Activated T-helper 2 cell treated with anti-CD3 and anti-CD28 coated beads, Interferon-gamma antibody, Interleukin-2, Interleukin-4, amounts not matched to agents 10 μg/mL and 5 μg/mL and 100 μg/mL, durations not matched to agents 14 hours and 24 hours and 36 hours (primary cell): ENCODE measurements at regions not wholly inside any gene's neighbourhood (a gene's known extent, or its start where the extent isn't known, plus 50 kb on each side); places are given as distances from the start of the nearest gene placed in this dataset.

Experiments
- DNase-seq: peaks from one replicate; pipeline ENCODE4 v3.0.0; 2021; ENCODE audit warnings: low spot score
- H3K27ac Mint-ChIP-seq: one replicate; pipeline ENCODE4 v1.8.0; 2021; ENCODE audit warnings: mixed read lengths
- H3K27me3 Mint-ChIP-seq: one replicate; pipeline ENCODE4 v1.8.0; 2021; ENCODE audit warnings: low read depth, mixed read lengths
- H3K36me3 Mint-ChIP-seq: one replicate; pipeline ENCODE4 v1.8.0; 2021; ENCODE audit warnings: low read depth, mixed read lengths
- H3K4me1 Mint-ChIP-seq: one replicate; pipeline ENCODE4 v1.8.0; 2021; ENCODE audit warnings: low read depth, mixed read lengths
- H3K4me3 Mint-ChIP-seq: one replicate; pipeline ENCODE4 v1.8.0; 2021; ENCODE audit warnings: low read depth, mild to moderate bottlenecking, moderate library complexity, mixed read lengths
- H3K9me3 Mint-ChIP-seq: one replicate; pipeline ENCODE4 v1.8.0; 2021; ENCODE audit warnings: mixed read lengths
- intact Hi-C: fragments of 100-400 bp; cut with micrococcal nuclease; formaldehyde crosslinking; loops from one replicate; pipeline ENCODE4 v1.15.1; 2023

DNA sequence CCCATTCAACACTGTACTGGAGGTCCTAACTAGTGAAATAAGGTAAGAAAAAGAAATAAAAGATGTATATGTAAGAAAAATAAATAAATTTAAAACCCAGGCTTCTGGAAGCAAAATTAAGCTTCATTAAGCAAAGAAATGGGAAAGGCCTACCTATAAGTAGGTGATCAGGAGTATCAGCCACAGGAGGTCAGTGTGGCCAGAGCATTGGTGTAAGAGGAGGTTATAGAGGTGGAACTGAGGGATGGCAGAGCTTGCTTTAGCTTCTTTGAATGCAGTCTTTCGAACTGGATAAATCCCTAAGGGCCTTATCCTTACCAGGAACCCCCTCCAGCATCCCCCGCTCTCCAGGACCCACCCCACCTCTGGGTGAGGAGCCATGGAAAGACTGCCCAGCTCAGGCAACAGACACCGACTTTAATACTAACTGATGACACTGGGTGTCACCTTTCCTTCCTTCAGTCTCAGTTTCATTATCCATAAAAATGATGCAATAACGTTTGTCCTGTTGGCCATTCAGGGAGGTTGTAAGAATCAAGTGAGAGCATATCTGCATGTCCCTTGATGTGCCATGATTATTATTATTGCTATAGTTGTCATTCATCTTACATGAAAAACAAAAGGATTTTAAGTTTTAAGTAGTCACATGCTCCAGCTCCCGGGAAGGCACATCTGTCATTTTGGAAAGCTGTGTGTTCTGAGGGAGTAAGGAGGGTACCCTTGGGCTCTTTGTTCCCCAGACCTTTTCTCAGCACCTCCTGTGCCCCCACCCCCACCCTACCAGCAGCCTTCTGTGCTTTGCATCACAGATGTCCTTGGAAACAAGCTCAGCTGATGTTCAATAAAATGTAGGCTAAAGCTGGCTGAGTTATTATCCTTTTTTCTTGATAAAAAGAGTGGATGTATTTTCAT lies 50.8 kb upstream of the CTNNA1 start:
- Mint-ChIP-seq H3K4me3 (no peak overlapping the region), H3K36me3 (no peaks in the 10 kb centered on the region), H3K27ac (no peak overlapping the region), H3K4me1 (no peaks in the 10 kb centered on the region), H3K9me3 (no peaks in the 10 kb centered on the region), H3K27me3 (peaks cover 58% of the 10 kb centered on the region)
- no peak for DNase-seq
- intact Hi-C loops = no loop called here

GRCh38 chr5:138701678-138702077 lies 51.5 kb upstream of the CTNNA1 start:
- H3K4me1 Mint-ChIP-seq = no peaks in the 10 kb centered on the region
- DNase-seq = no peak
- intact Hi-C loops = no loop called here
- H3K27me3 Mint-ChIP-seq = peaks cover 51% of the 10 kb centered on the region
- H3K4me3 Mint-ChIP-seq = no peak overlapping the region
- H3K27ac Mint-ChIP-seq = no peak overlapping the region
- no peaks in the 10 kb centered on the region for H3K36me3 Mint-ChIP-seq
- H3K9me3 Mint-ChIP-seq = no peaks in the 10 kb centered on the region

- Mint-ChIP-seq H3K36me3 (no peaks in the 10 kb centered on the region), H3K27ac (no peak overlapping the region), H3K4me1 (no peaks in the 10 kb centered on the region), H3K4me3 (no peak overlapping the region), H3K9me3 (no peaks in the 10 kb centered on the region), H3K27me3 (peaks cover 44% of the 10 kb centered on the region)
- DNase-seq = no peak
- intact Hi-C loops = no loop called here
Observed at GRCh38 chr5:138700581-138701362, 52.5 kb upstream of the CTNNA1 start.

DNA sequence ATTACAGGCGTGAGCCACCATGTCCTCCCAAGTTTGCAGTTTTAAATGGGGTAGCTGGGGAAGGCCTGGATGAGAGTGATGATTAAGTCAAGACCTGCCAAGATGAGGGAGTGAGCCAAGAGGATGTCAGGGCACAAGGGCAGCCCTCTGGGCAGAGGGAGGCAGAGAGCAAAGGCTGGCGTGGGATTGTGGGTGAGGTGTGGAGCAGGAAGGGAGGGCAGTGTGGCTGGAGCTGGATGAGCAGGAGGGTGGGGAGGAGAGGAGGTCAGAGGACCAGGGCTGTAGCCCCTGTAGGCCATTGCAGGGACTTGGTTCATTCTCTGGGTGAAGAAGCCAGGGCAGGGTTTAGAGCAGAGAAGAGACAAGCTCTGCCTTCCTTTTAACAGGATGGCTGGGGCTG lies 53.7 kb upstream of the CTNNA1 start:
- H3K27me3 Mint-ChIP-seq = peaks cover 36% of the 10 kb centered on the region
- H3K27ac Mint-ChIP-seq = no peak overlapping the region
- H3K4me3 Mint-ChIP-seq = no peak overlapping the region
- no peak for DNase-seq
- H3K4me1 Mint-ChIP-seq = no peaks in the 10 kb centered on the region
- no peaks in the 10 kb centered on the region for H3K9me3 Mint-ChIP-seq
- H3K36me3 Mint-ChIP-seq = no peaks in the 10 kb centered on the region
- intact Hi-C loops = no loop called here

DNA sequence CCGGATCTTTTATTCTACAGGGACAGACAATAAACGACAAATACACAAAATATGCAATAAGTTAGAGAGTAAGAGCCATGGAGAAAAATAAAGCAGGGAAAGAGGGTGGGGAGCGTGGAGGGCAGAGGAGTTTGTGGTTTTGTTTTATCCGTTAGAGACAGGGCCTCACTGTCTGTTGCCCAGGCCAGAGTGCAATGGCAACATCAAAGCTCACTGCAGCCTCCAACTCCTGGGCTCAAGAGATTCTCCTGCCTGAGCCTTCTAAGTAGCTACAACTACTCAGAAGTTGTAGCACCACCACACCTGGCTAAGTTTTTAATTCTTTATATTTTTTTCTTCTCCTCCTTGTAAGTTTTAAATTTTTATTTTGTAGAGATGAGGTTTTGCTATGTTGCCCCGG lies 54.5 kb upstream of the CTNNA1 start:
- H3K36me3 Mint-ChIP-seq = no peaks in the 10 kb centered on the region
- peaks cover 37% of the 10 kb centered on the region for H3K27me3 Mint-ChIP-seq
- H3K4me3 Mint-ChIP-seq = no peak overlapping the region
- intact Hi-C loops = no loop called here
- DNase-seq = no peak
- no peak overlapping the region for H3K27ac Mint-ChIP-seq
- no peaks in the 10 kb centered on the region for H3K9me3 Mint-ChIP-seq
- no peaks in the 10 kb centered on the region for H3K4me1 Mint-ChIP-seq

DNA sequence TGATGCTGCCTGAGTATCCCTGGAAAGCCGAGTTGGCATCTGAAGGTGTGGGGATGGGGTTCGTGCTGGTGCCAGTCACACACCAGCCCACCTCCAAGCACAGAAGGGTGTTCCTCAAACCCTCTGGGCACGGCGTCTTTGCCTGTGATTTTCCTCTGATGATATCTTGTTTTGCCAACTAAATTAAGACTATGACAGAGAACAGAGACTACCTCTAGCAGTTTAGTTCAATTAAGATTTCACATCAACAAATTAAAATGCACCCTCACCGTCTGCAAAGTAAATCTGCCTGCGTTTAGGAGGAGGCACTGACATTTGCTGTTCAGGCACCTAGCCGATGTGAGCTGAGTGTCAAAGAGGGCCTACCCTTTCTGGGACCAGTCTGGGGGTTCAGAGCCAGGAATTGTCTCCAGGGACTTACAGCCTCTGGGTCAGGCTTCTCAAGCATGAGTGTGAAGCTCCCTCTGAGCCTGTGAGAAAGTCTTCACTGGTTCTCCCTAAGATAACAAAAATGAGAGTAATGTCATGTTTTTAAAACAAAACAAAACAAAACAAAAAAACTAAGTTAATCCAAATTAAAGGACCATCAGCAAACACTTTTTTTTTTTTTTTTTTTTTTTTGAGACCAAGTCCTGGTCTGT lies 55.4 kb upstream of the CTNNA1 start:
- peaks cover 32% of the 10 kb centered on the region for H3K27me3 Mint-ChIP-seq
- no peaks in the 10 kb centered on the region for H3K4me1 Mint-ChIP-seq
- no peaks in the 10 kb centered on the region for H3K36me3 Mint-ChIP-seq
- no peak overlapping the region for H3K4me3 Mint-ChIP-seq
- no peak overlapping the region for H3K27ac Mint-ChIP-seq
- intact Hi-C loops = no loop called here
- H3K9me3 Mint-ChIP-seq = no peaks in the 10 kb centered on the region
- DNase-seq = no peak

GRCh38 chr5:138696501-138696900 lies 56.7 kb upstream of the CTNNA1 start:
- Mint-ChIP-seq H3K27me3 (peaks cover 29% of the 10 kb centered on the region), H3K4me3 (no peak overlapping the region)

GRCh38 chr5:138695781-138696180 lies 57.4 kb upstream of the CTNNA1 start:
- intact Hi-C loops = no loop called here
- H3K27ac Mint-ChIP-seq = no peak overlapping the region
- H3K9me3 Mint-ChIP-seq = peaks cover 5% of the 10 kb centered on the region
- peaks cover 5% of the 10 kb centered on the region for H3K4me1 Mint-ChIP-seq
- H3K27me3 Mint-ChIP-seq = peaks cover 24% of the 10 kb centered on the region
- no peaks in the 10 kb centered on the region for H3K36me3 Mint-ChIP-seq
- no peak overlapping the region for H3K4me3 Mint-ChIP-seq
- DNase-seq = no peak

More at GRCh38 chr5:138696501-138696900, 56.7 kb upstream of the CTNNA1 start:
- Mint-ChIP-seq H3K36me3 (no peaks in the 10 kb centered on the region), H3K27ac (no peak overlapping the region), H3K4me1 (peaks cover 5% of the 10 kb centered on the region), H3K9me3 (peaks cover 3% of the 10 kb centered on the region)
- intact Hi-C loops = no loop called here
- no peak for DNase-seq

DNA sequence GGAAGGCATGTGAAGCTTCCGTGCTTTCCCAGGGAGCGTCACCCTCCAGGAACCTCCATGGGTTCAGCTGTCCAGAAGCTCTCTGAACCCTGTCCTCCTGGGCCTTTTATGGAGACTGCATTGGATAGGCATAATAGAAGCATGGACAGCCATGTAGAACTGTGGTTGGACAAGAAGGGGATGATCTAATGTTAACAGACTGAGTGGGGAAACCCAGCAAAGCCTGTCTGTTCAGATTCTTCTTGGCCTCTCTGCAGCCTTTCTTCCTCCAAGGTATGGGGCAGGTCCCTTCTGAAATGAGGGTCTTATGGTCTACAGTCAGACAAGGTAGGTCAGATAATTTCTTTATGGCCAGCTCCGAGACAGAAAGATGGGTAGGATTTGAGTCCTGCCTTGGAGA lies 59.1 kb upstream of the CTNNA1 start:
- intact Hi-C loops = no loop called here
- peaks cover 12% of the 10 kb centered on the region for H3K27me3 Mint-ChIP-seq

DNA sequence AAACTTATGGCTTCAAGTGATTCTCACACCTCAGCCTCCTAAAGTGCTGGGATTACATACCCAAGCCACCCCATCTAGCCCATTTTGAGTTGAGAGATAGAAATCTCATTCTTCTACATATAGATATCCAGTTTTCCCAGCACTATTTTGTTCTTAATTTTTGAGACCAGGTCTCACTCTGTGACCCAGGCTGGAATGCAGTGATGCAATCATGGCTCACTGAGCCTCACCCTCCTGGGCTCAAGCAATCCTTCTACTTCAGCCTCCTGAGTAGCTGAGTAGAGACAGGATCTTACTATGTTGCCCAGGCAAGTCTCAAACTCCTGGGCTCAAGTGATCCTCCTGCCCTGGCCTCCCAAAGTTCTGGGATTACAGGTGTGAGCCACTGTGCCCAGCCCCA lies 60.9 kb upstream of the CTNNA1 start:
- peaks cover 9% of the 10 kb centered on the region for H3K27me3 Mint-ChIP-seq
- no peaks in the 10 kb centered on the region for H3K36me3 Mint-ChIP-seq
- H3K9me3 Mint-ChIP-seq = peaks cover 5% of the 10 kb centered on the region
- no peak overlapping the region for H3K27ac Mint-ChIP-seq
- intact Hi-C loops = no loop called here
- H3K4me3 Mint-ChIP-seq = no peak overlapping the region
- peaks cover 5% of the 10 kb centered on the region for H3K4me1 Mint-ChIP-seq
- DNase-seq = no peak

More for the DNA sequence above, 59.1 kb upstream of the CTNNA1 start:
- no peak overlapping the region for H3K4me3 Mint-ChIP-seq
- peaks cover 5% of the 10 kb centered on the region for H3K4me1 Mint-ChIP-seq
- H3K27ac Mint-ChIP-seq = no peak overlapping the region
- H3K36me3 Mint-ChIP-seq = no peaks in the 10 kb centered on the region
- DNase-seq = no peak
- peaks cover 5% of the 10 kb centered on the region for H3K9me3 Mint-ChIP-seq

- peaks cover 1% of the 10 kb centered on the region for H3K4me1 Mint-ChIP-seq
- H3K9me3 Mint-ChIP-seq = peaks cover 7% of the 10 kb centered on the region
- DNase-seq = no peak
- H3K27ac Mint-ChIP-seq = no peak overlapping the region
- intact Hi-C loops = no loop called here
- H3K36me3 Mint-ChIP-seq = no peaks in the 10 kb centered on the region
- H3K27me3 Mint-ChIP-seq = peaks cover 33% of the 10 kb centered on the region
- no peak overlapping the region for H3K4me3 Mint-ChIP-seq
Observed at GRCh38 chr5:138686668-138687067, 66.6 kb upstream of the CTNNA1 start.

DNA sequence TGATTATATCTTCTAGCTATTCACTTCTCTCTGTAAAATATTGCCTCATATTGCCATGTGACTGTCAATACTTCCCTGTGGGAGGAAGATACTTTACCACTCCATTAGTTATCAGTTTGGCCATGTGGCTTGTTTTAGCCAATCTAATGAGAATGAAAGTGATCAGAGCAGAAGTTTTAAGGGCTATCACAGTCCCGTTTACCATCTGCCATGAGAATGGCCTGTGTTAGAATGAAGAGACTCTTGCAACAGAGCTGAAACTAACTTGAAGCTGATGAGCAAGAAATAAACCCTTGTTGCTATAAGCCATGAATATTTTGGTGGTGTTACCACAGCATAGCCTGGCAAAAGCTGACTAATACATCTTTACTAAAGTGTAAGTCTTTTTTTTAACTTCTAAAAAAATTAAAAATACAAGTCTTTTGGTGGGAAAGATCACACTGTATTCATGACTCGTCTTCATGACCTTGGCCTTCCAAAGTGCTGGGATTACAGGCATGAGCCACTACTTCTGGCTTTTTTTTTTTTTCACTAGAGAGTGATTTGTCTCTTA lies 68.0 kb upstream of the CTNNA1 start:
- H3K27ac Mint-ChIP-seq = no peak overlapping the region
- H3K4me3 Mint-ChIP-seq = no peak overlapping the region
- no peaks in the 10 kb centered on the region for H3K36me3 Mint-ChIP-seq
- peaks cover 32% of the 10 kb centered on the region for H3K27me3 Mint-ChIP-seq
- H3K9me3 Mint-ChIP-seq = peaks cover 3% of the 10 kb centered on the region
- no peaks in the 10 kb centered on the region for H3K4me1 Mint-ChIP-seq
- intact Hi-C loops = no loop called here
- no peak for DNase-seq
